HCT116 (cell line): ENCODE measurements at regions not wholly inside any gene's neighbourhood (a gene's known extent, or its start where the extent isn't known, plus 50 kb on each side); places are given as distances from the start of the nearest gene placed in this dataset.

Source experiments
- ATAC-seq: fragments of 200-7000 bp; cut with Tn5 transposase; 2 replicates; pipeline ENCODE4 v1.9.1; 2020; ENCODE audit warnings: mild to moderate bottlenecking, moderate library complexity
- BruUV-seq: library from RNA; stranded (reverse); fragments of 400-500 nt; replicated peaks from 2 replicates; lab custom pipeline; 2021; lab: Mats Ljungman, UMichigan
- CTCF ChIA-PET: fragments of 300-600 bp; sonication (Branson Sonifier 250); formaldehyde crosslinking; loops from one replicate; lab custom pipeline; 2021; ENCODE audit warnings: antibody characterized with exemption; lab: Charles Lee
- POLR2A ChIA-PET: fragments of 300-600, 350-600 bp; sonication (Branson Sonifier 250); formaldehyde crosslinking; loops from one replicate; lab custom pipeline; 2021; ENCODE audit warnings: antibody characterized with exemption; lab: Charles Lee
- RAD21 ChIA-PET, 2 experiments: fragments of 300-600 bp; sonication (Branson Sonifier 250); formaldehyde crosslinking; loops; one replicate each; lab custom pipeline; 2023; ENCODE audit warnings: low total read pairs in 2 of 2; ENCODE audit not compliant: uncharacterized antibody in 2 of 2, unreplicated experiment in 2 of 2, low non-redundant PET in 1 of 2; lab: Charles Lee
- DNase-seq: peaks from one replicate; pipeline ENCODE4 v3.0.0-alpha.2; 2010; ENCODE audit warnings: low read depth, low spot score
- H2AFZ ChIP-seq: fragments of 200-600 bp; shearing (Covaris generic), sonication (generic); 2 replicates; pipeline ENCODE4 v1.6.1; 2017; ENCODE audit warnings: low read depth, mixed run types, mixed read lengths, antibody characterized with exemption, low read length; ENCODE audit not compliant: poor library complexity, severe bottlenecking
- H3K27ac ChIP-seq: 2 replicates; pipeline ENCODE4 v1.5.1; 2012; ENCODE audit warnings: low read depth, low read length
- H3K27me3 ChIP-seq: fragments of 200-600 bp; sonication (generic); 2 replicates; pipeline ENCODE4 v1.6.1; 2016; ENCODE audit warnings: mixed run types, low read length, mixed read lengths; ENCODE audit not compliant: insufficient read depth
- H3K36me3 ChIP-seq, 2 experiments: fragments of 200-500 bp in 1 of 2; fragments of 200-600 bp in 1 of 2; sonication (Bioruptor generic) in 1 of 2; sonication (generic) in 1 of 2; 2 replicates each; pipeline versions ENCODE4 v1.5.1 to v1.6.1; 2014 to 2016; ENCODE audit warnings: low read length in 2 of 2, inconsistent platforms in 1 of 2, mixed read lengths in 1 of 2, mixed run types in 1 of 2; ENCODE audit not compliant: insufficient read depth in 2 of 2, control insufficient read depth in 1 of 2
- H3K4me1 ChIP-seq, 2 experiments: fragments of 200-600 bp in 1 of 2; sonication (generic) in 1 of 2; 2 replicates each; pipeline versions ENCODE4 v1.5.1 to v1.6.1; 2012 to 2017; ENCODE audit warnings: low read length in 2 of 2, inconsistent platforms in 1 of 2, mild to moderate bottlenecking in 1 of 2, mixed read lengths in 1 of 2, mixed run types in 1 of 2, moderate library complexity in 1 of 2; ENCODE audit not compliant: insufficient read depth in 2 of 2, control insufficient read depth in 1 of 2
- H3K4me2 ChIP-seq: fragments of 200-600 bp; sonication (generic); 2 replicates; pipeline ENCODE4 v1.6.1; 2017; ENCODE audit warnings: mixed run types, low read length, mixed read lengths
- H3K4me3 ChIP-seq, 2 experiments: fragments of 200-600 bp in 1 of 2; sonication (generic) in 1 of 2; replicated peaks in 1 of 2; 2 replicates each; pipeline ENCODE4 v1.5.1; 2011 to 2016; ENCODE audit warnings: low read length in 2 of 2, control low read depth in 1 of 2, low read depth in 1 of 2, mild to moderate bottlenecking in 1 of 2, mixed read lengths in 1 of 2, mixed run types in 1 of 2
- H3K79me2 ChIP-seq: fragments of 200-600 bp; sonication (generic); 2 replicates; pipeline ENCODE4 v1.6.1; 2017; ENCODE audit warnings: mild to moderate bottlenecking, mixed run types, low read length, moderate library complexity, mixed read lengths; ENCODE audit not compliant: insufficient read depth
- H3K9ac ChIP-seq: fragments of 200-600 bp; sonication (generic); 2 replicates; pipeline ENCODE4 v1.6.1; 2016; ENCODE audit warnings: low read length, mixed read lengths
- H3K9me2 ChIP-seq: fragments of 200-600 bp; sonication (generic), shearing (Covaris generic); 2 replicates; pipeline ENCODE4 v1.6.1; 2017; ENCODE audit warnings: mixed run types, mild to moderate bottlenecking, moderate library complexity; ENCODE audit not compliant: insufficient read depth
- H3K9me3 ChIP-seq, 2 experiments: fragments of 200-500 bp in 1 of 2; fragments of 200-600 bp in 1 of 2; sonication (Bioruptor generic) in 1 of 2; sonication (generic) in 1 of 2; 2 replicates each; pipeline ENCODE4 v1.6.1; 2014 to 2017; ENCODE audit warnings: low read length in 2 of 2, mixed read lengths in 2 of 2, inconsistent platforms in 1 of 2, low read depth in 1 of 2, mild to moderate bottlenecking in 1 of 2, mixed run types in 1 of 2, moderate library complexity in 1 of 2; ENCODE audit not compliant: control insufficient read depth in 1 of 2, insufficient read depth in 1 of 2
- H4K20me1 ChIP-seq: fragments of 200-600 bp; sonication (generic), shearing (Covaris generic); 2 replicates; pipeline ENCODE4 v1.6.1; 2017; ENCODE audit warnings: mixed run types, mild to moderate bottlenecking, moderate library complexity; ENCODE audit not compliant: insufficient read depth
- CEBPB ChIP-seq: IDR thresholded peaks from 2 replicates; pipeline ENCODE4 v1.6.1; 2012; ENCODE audit warnings: low read depth
- EGR1 ChIP-seq: IDR thresholded peaks from 2 replicates; pipeline ENCODE4 v1.6.1; 2012; ENCODE audit warnings: low read depth
- EZH2 ChIP-seq: fragments of 200-600 bp; sonication (generic); IDR thresholded peaks from 2 replicates; pipeline ENCODE4 v1.6.1; 2017; ENCODE audit warnings: antibody characterized with exemption, mixed run types
- EZH2phosphoT487 ChIP-seq: fragments of 200-600 bp; IDR thresholded peaks from 2 replicates; pipeline ENCODE4 v1.6.1; 2018; ENCODE audit warnings: antibody characterized with exemption, borderline replicate concordance
- JUND ChIP-seq: IDR thresholded peaks from 2 replicates; pipeline ENCODE4 v1.6.1; 2012
- POLR2AphosphoS5 ChIP-seq: IDR thresholded peaks from 2 replicates; pipeline ENCODE4 v1.6.1; 2011; ENCODE audit warnings: mild to moderate bottlenecking, low read depth, low read length, moderate library complexity
- RAD21 ChIP-seq: IDR thresholded peaks from 2 replicates; pipeline ENCODE4 v1.6.1; 2012; ENCODE audit warnings: low read depth, mild to moderate bottlenecking
- SIN3A ChIP-seq: IDR thresholded peaks from 2 replicates; pipeline ENCODE4 v1.6.1; 2012; ENCODE audit warnings: low read depth
- SP1 ChIP-seq: IDR thresholded peaks from 2 replicates; pipeline ENCODE4 v1.6.1; 2012; ENCODE audit warnings: low read depth
- SRF ChIP-seq: IDR thresholded peaks from 2 replicates; pipeline ENCODE4 v1.6.1; 2012; ENCODE audit warnings: low read depth
- ZFX ChIP-seq: fragments of 450-650 bp; IDR thresholded peaks from 2 replicates; pipeline ENCODE4 v1.6.1; 2017
- ZNF274 ChIP-seq: fragments of 200-500 bp; sonication (Bioruptor generic); IDR thresholded peaks from 2 replicates; pipeline ENCODE4 v1.6.1; 2014; ENCODE audit warnings: mild to moderate bottlenecking, low read depth, low read length, inconsistent platforms
- intact Hi-C: fragments of 100-400 bp; cut with micrococcal nuclease; formaldehyde crosslinking; loops from 2 replicates; pipeline ENCODE4 v1.10.0; 2022
- TF ChIP-seq, protein P1 (sequence below): IDR thresholded peaks from 2 replicates; pipeline ENCODE4 v1.6.1; 2012
- TF ChIP-seq, protein P2 (sequence below): IDR thresholded peaks from 2 replicates; pipeline ENCODE4 v1.6.1; 2011; ENCODE audit warnings: mild to moderate bottlenecking, low read length, moderate library complexity; ENCODE audit not compliant: insufficient replicate concordance; ENCODE audit errors: extremely low read depth
- TF ChIP-seq, protein P3 (sequence below): IDR thresholded peaks from 2 replicates; pipeline ENCODE4 v1.6.1; 2012
- TF ChIP-seq, protein P4 (sequence below): IDR thresholded peaks from 2 replicates; pipeline ENCODE4 v1.6.1; 2012; ENCODE audit warnings: low read depth

DNA sequence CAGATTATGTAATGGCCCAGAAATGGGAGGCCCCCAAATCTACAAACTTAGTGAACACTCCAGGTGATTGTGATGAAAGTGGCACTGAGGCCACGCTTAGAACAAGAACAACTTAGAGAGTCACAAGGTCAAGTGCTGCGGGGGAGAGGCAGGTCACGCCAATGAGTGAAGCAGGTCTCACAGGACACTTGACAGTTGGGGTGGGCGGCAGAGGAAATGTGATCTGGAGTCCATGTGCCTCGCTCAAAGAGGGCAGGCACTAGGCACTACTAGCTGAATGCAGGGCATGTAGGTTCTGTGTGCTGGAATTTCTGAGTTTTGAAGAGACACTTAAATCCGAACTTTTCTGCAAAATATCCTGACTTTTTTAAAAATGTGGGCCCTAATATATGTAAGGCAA, 193.2 kb upstream of the RORB start:
- BruUV-seq = no TSS peak
- no peaks in the 10 kb centered on the region for H3K4me1 ChIP-seq
- H3K4me2 ChIP-seq = no peak overlapping the region
- TF ChIP-seq POLR2AphosphoS5 = no peak
- no peak for TF ChIP-seq EZH2phosphoT487
- TF ChIP-seq RAD21 = no peak
- no peak for TF ChIP-seq JUND
- TF ChIP-seq CEBPB = no peak
- TF ChIP-seq, protein P1, sequence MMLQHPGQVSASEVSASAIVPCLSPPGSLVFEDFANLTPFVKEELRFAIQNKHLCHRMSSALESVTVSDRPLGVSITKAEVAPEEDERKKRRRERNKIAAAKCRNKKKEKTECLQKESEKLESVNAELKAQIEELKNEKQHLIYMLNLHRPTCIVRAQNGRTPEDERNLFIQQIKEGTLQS = no peak
- TF ChIP-seq, protein P2, sequence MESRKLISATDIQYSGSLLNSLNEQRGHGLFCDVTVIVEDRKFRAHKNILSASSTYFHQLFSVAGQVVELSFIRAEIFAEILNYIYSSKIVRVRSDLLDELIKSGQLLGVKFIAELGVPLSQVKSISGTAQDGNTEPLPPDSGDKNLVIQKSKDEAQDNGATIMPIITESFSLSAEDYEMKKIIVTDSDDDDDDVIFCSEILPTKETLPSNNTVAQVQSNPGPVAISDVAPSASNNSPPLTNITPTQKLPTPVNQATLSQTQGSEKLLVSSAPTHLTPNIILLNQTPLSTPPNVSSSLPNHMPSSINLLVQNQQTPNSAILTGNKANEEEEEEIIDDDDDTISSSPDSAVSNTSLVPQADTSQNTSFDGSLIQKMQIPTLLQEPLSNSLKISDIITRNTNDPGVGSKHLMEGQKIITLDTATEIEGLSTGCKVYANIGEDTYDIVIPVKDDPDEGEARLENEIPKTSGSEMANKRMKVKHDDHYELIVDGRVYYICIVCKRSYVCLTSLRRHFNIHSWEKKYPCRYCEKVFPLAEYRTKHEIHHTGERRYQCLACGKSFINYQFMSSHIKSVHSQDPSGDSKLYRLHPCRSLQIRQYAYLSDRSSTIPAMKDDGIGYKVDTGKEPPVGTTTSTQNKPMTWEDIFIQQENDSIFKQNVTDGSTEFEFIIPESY = no peak
- TF ChIP-seq EZH2 = no peak
- TF ChIP-seq SRF = no peak
- no peak for TF ChIP-seq SIN3A
- TF ChIP-seq, protein P3, sequence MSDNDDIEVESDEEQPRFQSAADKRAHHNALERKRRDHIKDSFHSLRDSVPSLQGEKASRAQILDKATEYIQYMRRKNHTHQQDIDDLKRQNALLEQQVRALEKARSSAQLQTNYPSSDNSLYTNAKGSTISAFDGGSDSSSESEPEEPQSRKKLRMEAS = no peak
- TF ChIP-seq, protein P4, sequence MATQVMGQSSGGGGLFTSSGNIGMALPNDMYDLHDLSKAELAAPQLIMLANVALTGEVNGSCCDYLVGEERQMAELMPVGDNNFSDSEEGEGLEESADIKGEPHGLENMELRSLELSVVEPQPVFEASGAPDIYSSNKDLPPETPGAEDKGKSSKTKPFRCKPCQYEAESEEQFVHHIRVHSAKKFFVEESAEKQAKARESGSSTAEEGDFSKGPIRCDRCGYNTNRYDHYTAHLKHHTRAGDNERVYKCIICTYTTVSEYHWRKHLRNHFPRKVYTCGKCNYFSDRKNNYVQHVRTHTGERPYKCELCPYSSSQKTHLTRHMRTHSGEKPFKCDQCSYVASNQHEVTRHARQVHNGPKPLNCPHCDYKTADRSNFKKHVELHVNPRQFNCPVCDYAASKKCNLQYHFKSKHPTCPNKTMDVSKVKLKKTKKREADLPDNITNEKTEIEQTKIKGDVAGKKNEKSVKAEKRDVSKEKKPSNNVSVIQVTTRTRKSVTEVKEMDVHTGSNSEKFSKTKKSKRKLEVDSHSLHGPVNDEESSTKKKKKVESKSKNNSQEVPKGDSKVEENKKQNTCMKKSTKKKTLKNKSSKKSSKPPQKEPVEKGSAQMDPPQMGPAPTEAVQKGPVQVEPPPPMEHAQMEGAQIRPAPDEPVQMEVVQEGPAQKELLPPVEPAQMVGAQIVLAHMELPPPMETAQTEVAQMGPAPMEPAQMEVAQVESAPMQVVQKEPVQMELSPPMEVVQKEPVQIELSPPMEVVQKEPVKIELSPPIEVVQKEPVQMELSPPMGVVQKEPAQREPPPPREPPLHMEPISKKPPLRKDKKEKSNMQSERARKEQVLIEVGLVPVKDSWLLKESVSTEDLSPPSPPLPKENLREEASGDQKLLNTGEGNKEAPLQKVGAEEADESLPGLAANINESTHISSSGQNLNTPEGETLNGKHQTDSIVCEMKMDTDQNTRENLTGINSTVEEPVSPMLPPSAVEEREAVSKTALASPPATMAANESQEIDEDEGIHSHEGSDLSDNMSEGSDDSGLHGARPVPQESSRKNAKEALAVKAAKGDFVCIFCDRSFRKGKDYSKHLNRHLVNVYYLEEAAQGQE = no peak
- no peak for TF ChIP-seq EGR1
- no peak for TF ChIP-seq ZNF274
- no peak for TF ChIP-seq SP1
- TF ChIP-seq ZFX = no peak
- H2AFZ ChIP-seq = no peak overlapping the region
- no peaks in the 10 kb centered on the region for H4K20me1 ChIP-seq
- no peaks in the 10 kb centered on the region for H3K27me3 ChIP-seq
- DNase-seq (no peak), ATAC-seq (no peak)
- H3K27ac ChIP-seq = no peak overlapping the region
- intact Hi-C loops = no loop called here
- no peaks in the 10 kb centered on the region for H3K36me3 ChIP-seq
- no peak overlapping the region for H3K4me3 ChIP-seq
- no peaks in the 10 kb centered on the region for H3K9me3 ChIP-seq
- ChIA-PET POLR2A (no interaction called here), CTCF (no interaction called here), RAD21 (no interaction called here)
- no peaks in the 10 kb centered on the region for H3K9me2 ChIP-seq
- H3K9ac ChIP-seq = no peak overlapping the region
- H3K79me2 ChIP-seq = no peaks in the 10 kb centered on the region
